Stimulated activated CD8-positive, alpha-beta memory T cell treated with anti-CD3 and anti-CD28 coated beads, Interleukin-7, amount 100 ng/mL, for 24 hours (primary cell): ENCODE measurements at regions not wholly inside any gene's neighbourhood (a gene's known extent, or its start where the extent isn't known, plus 50 kb on each side); places are given as distances from the start of the nearest gene placed in this dataset.
"Not testable (repeated sequence)": the region's sequence is repeated elsewhere in the genome, so short reads cannot be mapped to it uniquely, and the experiment has no call there.

Source experiments
- DNase-seq: peaks from one replicate; pipeline ENCODE4 v3.0.0-alpha.2; 2020; ENCODE audit warnings: low read depth

- no peak for DNase-seq
These were observed 58.1 kb upstream of the TUNAR start for GRCh38 chr14:95818581-95818980.

GRCh38 chr14:95817271-95817670, 59.4 kb upstream of the TUNAR start:
- no peak for DNase-seq

GRCh38 chr14:95816539-95816938, 60.1 kb upstream of the TUNAR start:
- no peak for DNase-seq

- DNase-seq, result no peak
These were observed 61.4 kb upstream of the TUNAR start for GRCh38 chr14:95815226-95815690.

GRCh38 chr14:95814363-95815225, 62.0 kb upstream of the TUNAR start:
- no peak for DNase-seq

GRCh38 chr14:95811813-95812212, 64.8 kb upstream of the TUNAR start:
- no peak for DNase-seq

- no peak for DNase-seq
These were observed 68.3 kb upstream of the TUNAR start for GRCh38 chr14:95808371-95808770.

GRCh38 chr14:95796788-95797187, 79.8 kb upstream of the TUNAR start:
- no peak for DNase-seq

- DNase-seq, result no peak
These were observed 74.0 kb upstream of the TCL1A start for GRCh38 chr14:95787941-95788340.

- DNase-seq, result no peak
These were observed 72.6 kb upstream of the TCL1A start for GRCh38 chr14:95786566-95786965.

- DNase-seq, result no peak
These were observed 70.2 kb upstream of the TCL1A start for GRCh38 chr14:95784137-95784536.

GRCh38 chr14:95776798-95777534, 63.0 kb upstream of the TCL1A start:
- no peak for DNase-seq

GRCh38 chr14:95774265-95775160, 60.6 kb upstream of the TCL1A start:
- peak; percentile 19 for DNase-seq

- DNase-seq, result no peak
These were observed 56.9 kb upstream of the TCL1A start for GRCh38 chr14:95770777-95771176.

- no peak for DNase-seq
These were observed 56.1 kb upstream of the TCL1A start for GRCh38 chr14:95769976-95770375.

- not testable (repeated sequence) for DNase-seq
These were observed 55.5 kb upstream of the TCL1A start for GRCh38 chr14:95769431-95769830.

GRCh38 chr14:95765051-95765450, 51.1 kb upstream of the TCL1A start:
- no peak for DNase-seq

GRCh38 chr14:95763875-95764274, 50.0 kb upstream of the TCL1A start:
- no peak for DNase-seq
